ENCODE measurements at regions not wholly inside any gene's neighbourhood (a gene's known extent, or its start where the extent isn't known, plus 50 kb on each side); places are given as distances from the start of the nearest gene placed in this dataset.

DNA sequence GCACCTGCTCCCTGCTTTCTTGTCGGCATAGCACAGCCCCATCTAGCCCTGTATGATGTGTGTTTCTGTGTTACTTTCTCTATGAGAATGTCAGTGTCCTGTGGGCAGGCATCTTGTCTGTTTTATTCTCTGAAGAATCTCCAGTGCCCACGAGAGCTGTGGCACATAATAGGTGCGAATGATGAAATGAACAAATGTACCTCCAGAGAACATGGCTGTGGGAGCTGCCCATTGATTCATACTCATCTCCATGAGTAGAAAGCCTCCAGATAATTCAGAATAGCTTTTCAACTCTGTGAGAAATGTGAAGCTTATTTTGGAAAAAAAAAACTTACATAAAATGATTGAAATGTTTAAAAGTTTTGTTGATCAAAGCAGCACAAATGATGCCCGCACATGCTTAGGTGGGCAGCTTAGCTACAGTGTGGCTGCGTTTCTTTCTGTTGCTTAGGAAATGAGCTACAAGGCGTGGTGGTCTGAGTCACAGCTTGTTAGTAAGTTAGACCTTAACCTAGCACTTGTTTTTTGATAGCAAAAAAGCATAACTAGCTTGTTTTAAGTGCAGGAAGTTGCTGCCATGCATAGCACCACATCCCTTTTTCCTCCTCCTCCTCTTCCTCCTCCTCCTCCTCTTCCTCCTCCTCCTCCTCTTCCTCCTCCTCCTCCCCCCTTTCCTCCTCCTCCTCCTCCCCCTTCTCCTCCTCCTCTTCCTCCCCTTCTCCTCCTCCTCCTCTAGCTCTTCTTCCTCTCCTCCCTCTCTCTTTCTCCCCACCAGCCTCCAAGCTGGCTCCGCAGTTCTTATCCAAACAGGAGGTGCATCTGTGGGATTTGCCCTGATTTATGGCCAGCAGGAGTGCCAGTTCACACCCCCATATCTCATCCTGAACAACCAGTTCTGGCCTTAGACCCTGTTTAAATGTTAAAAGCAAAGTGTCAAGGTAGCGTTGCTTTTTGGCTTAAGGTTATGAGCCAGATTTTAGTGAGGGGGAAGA lies 221.5 kb downstream of the IRF8 start:
- no peaks in the 10 kb centered on the region for H3K79me2 ChIP-seq (ENCODE audit: control insufficient read depth, insufficient read depth, low read length)
- H3K36me3 ChIP-seq (ENCODE audit: control insufficient read depth in 2 of 2, extremely low read depth in 1 of 2, insufficient read depth in 2 of 2, low read length in 2 of 2), result no peaks in the 10 kb centered on the region
- H2AFZ ChIP-seq (ENCODE audit: control insufficient read depth, low read length), result no peak overlapping the region
- no peaks in the 10 kb centered on the region for H3K9me3 ChIP-seq (ENCODE audit: control insufficient read depth, low read depth, low read length)
- H4K20me1 ChIP-seq (ENCODE audit: control insufficient read depth, extremely low read depth, insufficient read depth, low read length), result no peaks in the 10 kb centered on the region
- H3K4me2 ChIP-seq (ENCODE audit: control insufficient read depth, extremely low read depth, insufficient read depth, low read depth, low read length), result no peak overlapping the region
- H3K27ac ChIP-seq (ENCODE audit: control insufficient read depth, insufficient read depth, low read length), result no peak overlapping the region
- no peak overlapping the region for H3K4me3 ChIP-seq (ENCODE audit: control insufficient read depth in 2 of 3, extremely low read depth in 1 of 3, insufficient read depth in 2 of 3, low read depth in 1 of 3, low read length in 3 of 3)
- no peaks in the 10 kb centered on the region for H3K4me1 ChIP-seq (ENCODE audit: control insufficient read depth, extremely low read depth, insufficient read depth, low read length)
- no peaks in the 10 kb centered on the region for H3K27me3 ChIP-seq (ENCODE audit: control insufficient read depth, extremely low read depth, insufficient read depth, low read length)
- FAIRE-seq (no peak), DNase-seq (ENCODE audit: low read depth, low spot score) (no peak)
- H3K9ac ChIP-seq (ENCODE audit: control insufficient read depth, extremely low read depth, insufficient read depth, low read length), result no peak overlapping the region
- TF ChIP-seq, protein P1, sequence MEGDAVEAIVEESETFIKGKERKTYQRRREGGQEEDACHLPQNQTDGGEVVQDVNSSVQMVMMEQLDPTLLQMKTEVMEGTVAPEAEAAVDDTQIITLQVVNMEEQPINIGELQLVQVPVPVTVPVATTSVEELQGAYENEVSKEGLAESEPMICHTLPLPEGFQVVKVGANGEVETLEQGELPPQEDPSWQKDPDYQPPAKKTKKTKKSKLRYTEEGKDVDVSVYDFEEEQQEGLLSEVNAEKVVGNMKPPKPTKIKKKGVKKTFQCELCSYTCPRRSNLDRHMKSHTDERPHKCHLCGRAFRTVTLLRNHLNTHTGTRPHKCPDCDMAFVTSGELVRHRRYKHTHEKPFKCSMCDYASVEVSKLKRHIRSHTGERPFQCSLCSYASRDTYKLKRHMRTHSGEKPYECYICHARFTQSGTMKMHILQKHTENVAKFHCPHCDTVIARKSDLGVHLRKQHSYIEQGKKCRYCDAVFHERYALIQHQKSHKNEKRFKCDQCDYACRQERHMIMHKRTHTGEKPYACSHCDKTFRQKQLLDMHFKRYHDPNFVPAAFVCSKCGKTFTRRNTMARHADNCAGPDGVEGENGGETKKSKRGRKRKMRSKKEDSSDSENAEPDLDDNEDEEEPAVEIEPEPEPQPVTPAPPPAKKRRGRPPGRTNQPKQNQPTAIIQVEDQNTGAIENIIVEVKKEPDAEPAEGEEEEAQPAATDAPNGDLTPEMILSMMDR (optimal IDR thresholded peaks at IDR 0.05 in 1 of 3, IDR thresholded peaks at IDR 0.05 in 1 of 3, conservative IDR thresholded peaks at IDR 0.05 in 1 of 3; ENCODE audit: extremely low read depth in 1 of 3, insufficient read depth in 2 of 3, low read length in 3 of 3), result no peak
- no peak for TF ChIP-seq EZH2 (IDR thresholded peaks at IDR 0.05; ENCODE audit: low read length)
- no peaks in the 10 kb centered on the region for H3K9me1 ChIP-seq (ENCODE audit: control insufficient read depth, extremely low read depth, insufficient read depth, low read length)
- dilution Hi-C loops (cut with MboI; ENCODE audit: extremely low pct_ligation_motif_present, low sequenced_read_pairs), result no loop called here

DNA sequence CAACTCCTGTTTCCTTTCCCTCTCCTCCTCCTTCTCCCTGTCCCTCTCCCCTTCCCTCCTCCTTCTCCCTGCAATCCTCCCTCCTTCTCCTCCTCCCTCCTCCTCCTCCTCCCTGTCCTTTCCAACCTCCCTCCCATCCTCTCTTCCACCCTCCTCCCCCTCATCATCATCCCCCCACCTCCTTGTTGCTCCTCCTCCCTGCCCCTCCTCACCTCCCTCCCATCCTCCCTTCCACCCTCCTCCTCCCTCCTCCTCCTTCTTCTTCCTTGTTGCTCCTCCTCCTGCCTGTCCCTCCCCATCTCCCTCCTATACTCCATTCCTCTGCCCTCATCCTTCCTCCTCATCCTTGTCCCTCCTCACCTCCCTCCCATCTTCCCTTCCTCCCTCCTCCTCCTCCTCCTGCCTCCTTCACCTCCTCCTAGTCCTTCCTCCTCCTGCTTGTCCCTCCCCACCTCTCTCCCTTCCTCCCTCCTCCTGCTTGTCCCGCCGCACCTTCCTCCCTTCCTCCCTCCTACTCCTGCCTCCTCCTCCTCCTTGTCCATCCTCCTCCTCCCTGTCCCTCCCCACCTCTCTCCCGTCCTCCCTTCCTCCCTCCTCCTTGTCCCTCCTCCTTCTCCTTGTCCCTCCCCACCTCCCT lies 222.5 kb downstream of the IRF8 start:
- Histone ChIP-seq H3K9me1 (ENCODE audit: control insufficient read depth, extremely low read depth, insufficient read depth, low read length) (no peaks in the 10 kb centered on the region), H3K4me1 (ENCODE audit: control insufficient read depth, extremely low read depth, insufficient read depth, low read length) (no peaks in the 10 kb centered on the region), H3K27me3 (ENCODE audit: control insufficient read depth, extremely low read depth, insufficient read depth, low read length) (no peaks in the 10 kb centered on the region), H3K4me3 (ENCODE audit: control insufficient read depth in 2 of 3, extremely low read depth in 1 of 3, insufficient read depth in 2 of 3, low read depth in 1 of 3, low read length in 3 of 3) (no peak overlapping the region), H3K9ac (ENCODE audit: control insufficient read depth, extremely low read depth, insufficient read depth, low read length) (no peak overlapping the region), H3K79me2 (ENCODE audit: control insufficient read depth, insufficient read depth, low read length) (no peaks in the 10 kb centered on the region), H3K36me3 (ENCODE audit: control insufficient read depth in 2 of 2, extremely low read depth in 1 of 2, insufficient read depth in 2 of 2, low read length in 2 of 2) (no peaks in the 10 kb centered on the region), H2AFZ (ENCODE audit: control insufficient read depth, low read length) (no peak overlapping the region), H3K4me2 (ENCODE audit: control insufficient read depth, extremely low read depth, insufficient read depth, low read depth, low read length) (no peak overlapping the region), H4K20me1 (ENCODE audit: control insufficient read depth, extremely low read depth, insufficient read depth, low read length) (no peaks in the 10 kb centered on the region), H3K9me3 (ENCODE audit: control insufficient read depth, low read depth, low read length) (no peaks in the 10 kb centered on the region), H3K27ac (ENCODE audit: control insufficient read depth, insufficient read depth, low read length) (no peak overlapping the region)
- DNase-seq (ENCODE audit: low read depth, low spot score) (no peak), FAIRE-seq (no peak)
- dilution Hi-C loops (cut with MboI; ENCODE audit: extremely low pct_ligation_motif_present, low sequenced_read_pairs), result no loop called here
- TF ChIP-seq EZH2 (IDR thresholded peaks at IDR 0.05; ENCODE audit: low read length), result no peak
- TF ChIP-seq, protein P1 (optimal IDR thresholded peaks at IDR 0.05 in 1 of 3, IDR thresholded peaks at IDR 0.05 in 1 of 3, conservative IDR thresholded peaks at IDR 0.05 in 1 of 3; ENCODE audit: extremely low read depth in 1 of 3, insufficient read depth in 2 of 3, low read length in 3 of 3), result no peak

Data from keratinocyte (primary cell).